GM13976 (cell line): ENCODE measurements at regions not wholly inside any gene's neighbourhood (a gene's known extent, or its start where the extent isn't known, plus 50 kb on each side); places are given as distances from the start of the nearest gene placed in this dataset.

Source experiments
- DNase-seq: peaks from one replicate; pipeline ENCODE4 v3.0.0; 2012; ENCODE audit warnings: low spot score
- CTCF ChIP-seq: IDR thresholded peaks from 2 replicates; pipeline ENCODE4 v1.5.1; 2012; ENCODE audit warnings: borderline replicate concordance, mild to moderate bottlenecking; ENCODE audit not compliant: insufficient read depth; ENCODE audit errors: extremely low read depth, missing control alignments, control extremely low read depth
- in situ Hi-C: fragments of 300-500 bp; cut with MboI; formaldehyde crosslinking; loops from one replicate; pipeline ENCODE4 v1.12.0; 2022; ENCODE audit warnings: low sequenced_read_pairs, mixed read lengths, inconsistent platforms; ENCODE audit not compliant: unreplicated experiment

DNA sequence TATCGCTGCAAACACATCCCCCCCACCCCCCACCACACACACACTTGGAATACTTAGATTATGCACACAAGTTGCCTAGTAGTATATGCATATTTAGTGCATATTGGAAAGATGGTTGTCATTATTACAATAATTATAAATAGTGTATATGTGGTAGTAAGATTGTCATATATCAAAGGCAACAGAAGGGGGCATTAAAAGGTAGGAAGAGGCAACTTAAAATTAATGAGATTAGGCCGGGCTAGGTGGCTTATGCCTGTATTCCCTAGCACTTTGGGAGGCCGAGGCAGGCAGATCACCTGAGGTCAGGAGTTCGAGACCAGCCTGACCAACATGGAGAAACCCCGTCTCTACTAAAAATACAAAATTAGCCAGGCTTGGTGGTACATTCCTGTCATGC, 52.1 kb downstream of the GSC start:
- no peak for DNase-seq
- in situ Hi-C loops = no loop called here
- TF ChIP-seq CTCF = no peak

- in situ Hi-C loops = no loop called here
- DNase-seq = no peak
- TF ChIP-seq CTCF = no peak
These were observed 52.9 kb downstream of the GSC start for GRCh38 chr14:94716976-94717375.

DNA sequence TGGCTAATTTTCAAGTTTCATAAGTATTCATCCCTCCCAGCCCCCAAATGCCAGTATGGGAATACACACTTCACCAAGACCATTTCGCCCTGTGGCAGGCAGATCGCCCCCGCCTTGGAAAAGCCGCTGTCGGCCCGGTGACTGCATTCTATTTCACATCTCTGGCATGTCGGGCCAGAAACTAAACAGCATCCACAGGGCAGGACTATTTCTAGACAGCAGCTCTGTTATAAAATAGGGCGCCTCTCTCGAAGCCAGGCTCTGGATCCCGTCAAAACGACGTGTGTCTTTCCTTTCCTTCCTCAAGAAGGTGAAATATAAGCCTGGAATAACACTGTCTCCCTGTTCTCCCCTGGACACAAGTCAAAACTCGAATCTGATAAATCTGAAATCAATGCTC, 56.8 kb downstream of the GSC start:
- in situ Hi-C loops = no loop called here
- no peak for DNase-seq
- TF ChIP-seq CTCF = no peak

- DNase-seq = no peak
- TF ChIP-seq CTCF = no peak
- in situ Hi-C loops = no loop called here
These were observed 59.2 kb downstream of the GSC start for GRCh38 chr14:94710731-94711130.

DNA sequence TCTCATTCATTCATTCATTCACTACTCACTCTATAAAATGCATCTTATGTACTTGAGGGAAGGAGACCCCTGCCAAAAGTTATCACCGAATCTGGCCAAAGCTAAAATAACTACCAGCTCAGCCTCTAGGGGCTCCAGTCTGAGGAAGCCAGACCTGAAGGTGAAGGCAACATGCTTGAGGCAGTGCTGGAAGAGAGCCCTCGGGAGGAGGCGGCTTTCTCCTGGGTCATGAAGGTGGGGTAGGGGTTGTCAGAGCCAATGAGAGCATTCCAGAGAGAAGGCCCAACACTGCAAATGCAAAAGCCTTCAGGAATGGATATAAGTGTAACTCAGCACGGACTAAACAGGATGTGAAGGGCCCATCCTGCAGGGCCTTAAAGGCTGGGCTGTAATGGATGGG, 62.4 kb downstream of the GSC start:
- in situ Hi-C loops = no loop called here
- TF ChIP-seq CTCF = no peak

DNA sequence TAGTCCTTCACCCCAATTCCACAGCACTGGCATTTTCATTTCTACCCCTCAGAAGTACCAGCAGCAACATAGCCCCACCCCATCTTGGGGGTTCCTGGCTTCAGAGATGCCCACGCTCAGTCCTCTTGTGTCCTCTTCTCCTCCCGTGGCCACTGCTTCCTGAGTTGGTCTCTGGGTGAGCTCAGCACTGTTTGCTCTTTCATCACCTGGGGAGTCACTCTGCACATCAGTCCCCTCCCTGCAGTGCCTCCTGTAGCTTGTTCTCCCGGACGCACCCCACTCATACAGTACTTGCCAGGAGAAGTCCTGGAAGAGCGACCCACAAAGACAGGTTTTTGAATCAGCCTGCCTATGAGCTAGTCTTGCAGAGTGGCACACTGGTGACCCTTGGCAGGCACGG, 63.8 kb downstream of the GSC start:
- TF ChIP-seq CTCF = no peak
- in situ Hi-C loops = no loop called here

More for the DNA sequence above, 62.4 kb downstream of the GSC start:
- DNase-seq = no peak

DNA sequence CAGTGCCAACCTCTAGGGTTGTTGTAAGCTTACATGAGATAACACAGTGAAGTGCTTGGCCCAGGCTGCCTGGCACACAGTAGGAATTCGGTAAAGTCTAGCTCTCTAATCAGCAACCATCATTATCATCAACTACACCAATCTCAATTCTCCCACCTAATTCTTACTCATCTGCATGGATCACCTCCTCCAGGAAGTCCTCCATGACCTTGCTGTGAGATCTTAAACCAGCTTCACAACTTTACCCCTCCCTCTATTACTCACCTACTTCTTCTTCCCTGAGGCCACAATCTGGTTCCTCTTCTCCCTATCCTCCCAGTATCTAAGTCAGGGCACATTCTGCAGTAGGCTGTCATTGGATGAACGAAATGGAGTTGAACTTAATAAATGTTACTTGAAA, 67.3 kb downstream of the GSC start:
- no peak for DNase-seq
- in situ Hi-C loops = no loop called here
- no peak for TF ChIP-seq CTCF

More for the DNA sequence above, 63.8 kb downstream of the GSC start:
- no peak for DNase-seq
